Cerebellar nuclear complex (tissue), 1 donor: ENCODE measurements at regions not wholly inside any gene's neighbourhood (a gene's known extent, or its start where the extent isn't known, plus 50 kb on each side); places are given as distances from the start of the nearest gene placed in this dataset.

Experiments
- DNase-seq, 2 experiments: peaks; one replicate each; lab custom pipeline; 2025; lab: John Stamatoyannopoulos, UW

GRCh38 chr13:83333614-83334388 is 548.5 kb downstream of the SLITRK1 start:
- DNase-seq = no peak

- no peak for DNase-seq
Observed at GRCh38 chr13:83332751-83333150, 549.5 kb downstream of the SLITRK1 start.

- no peak for DNase-seq
Observed at GRCh38 chr13:83327091-83327490, 555.2 kb downstream of the SLITRK1 start.

GRCh38 chr13:83325125-83325853 is 557.0 kb downstream of the SLITRK1 start:
- DNase-seq = no peak

- DNase-seq = no peak
Observed at GRCh38 chr13:83311886-83312577, 570.2 kb downstream of the SLITRK1 start.

GRCh38 chr13:83298617-83299016 is 583.7 kb downstream of the SLITRK1 start:
- DNase-seq = no peak

- DNase-seq = no peak
Observed at GRCh38 chr13:83297586-83298290, 584.5 kb downstream of the SLITRK1 start.

- DNase-seq = no peak
Observed at GRCh38 chr13:83295686-83296085, 586.6 kb downstream of the SLITRK1 start.

GRCh38 chr13:83286737-83287136 is 595.5 kb downstream of the SLITRK1 start:
- no peak for DNase-seq

- DNase-seq = no peak
Observed at GRCh38 chr13:83281654-83282053, 600.6 kb downstream of the SLITRK1 start.

GRCh38 chr13:83274679-83275078 is 607.6 kb downstream of the SLITRK1 start:
- DNase-seq = no peak

- no peak for DNase-seq
Observed at GRCh38 chr13:83272652-83273240, 609.5 kb downstream of the SLITRK1 start.

GRCh38 chr13:83272076-83272475 is 610.2 kb downstream of the SLITRK1 start:
- DNase-seq = no peak

- no peak for DNase-seq
Observed at GRCh38 chr13:83265279-83265678, 617.0 kb downstream of the SLITRK1 start.

GRCh38 chr13:83248751-83249150 is 633.5 kb downstream of the SLITRK1 start:
- no peak for DNase-seq

GRCh38 chr13:83232626-83233025 is 649.6 kb downstream of the SLITRK1 start:
- no peak for DNase-seq

GRCh38 chr13:83229574-83230305 is 652.5 kb downstream of the SLITRK1 start:
- no peak for DNase-seq

- no peak for DNase-seq
Observed at GRCh38 chr13:83223546-83223945, 658.7 kb downstream of the SLITRK1 start.

- DNase-seq = no peak
Observed at GRCh38 chr13:83221813-83222241, 660.4 kb downstream of the SLITRK1 start.

- no peak for DNase-seq
Observed at GRCh38 chr13:83221256-83221655, 661.0 kb downstream of the SLITRK1 start.

GRCh38 chr13:83220241-83220640 is 662.0 kb downstream of the SLITRK1 start:
- no peak for DNase-seq
